C4-2B (cell line): ENCODE measurements at regions not wholly inside any gene's neighbourhood (a gene's known extent, or its start where the extent isn't known, plus 50 kb on each side); places are given as distances from the start of the nearest gene placed in this dataset.
"Not testable (repeated sequence)": the region's sequence is repeated elsewhere in the genome, so short reads cannot be mapped to it uniquely, and the experiment has no call there.

Source experiments
- H3K27ac ChIP-seq: fragments of 450-650 bp; 2 replicates; pipeline ENCODE4 v1.5.1; 2017
- CTCF ChIP-seq: fragments of 450-650 bp; conservative IDR thresholded peaks from 2 replicates; pipeline ENCODE4 v1.5.1; 2017; ENCODE audit warnings: mild to moderate bottlenecking
- ZFX ChIP-seq: fragments of 450-650 bp; IDR thresholded peaks from 2 replicates; pipeline ENCODE4 v1.6.1; 2017

GRCh38 chr12:97640826-97641225, 178.2 kb downstream of the RMST start:
- H3K27ac ChIP-seq, result no peak overlapping the region
- TF ChIP-seq CTCF, result no peak
- no peak for TF ChIP-seq ZFX

GRCh38 chr12:97642911-97643310, 180.3 kb downstream of the RMST start:
- H3K27ac ChIP-seq, result no peak overlapping the region
- TF ChIP-seq CTCF (no peak), ZFX (no peak)

- no peak overlapping the region for H3K27ac ChIP-seq
- no peak for TF ChIP-seq ZFX
- no peak for TF ChIP-seq CTCF
Measured at GRCh38 chr12:97643924-97644323, 181.3 kb downstream of the RMST start.

- TF ChIP-seq ZFX (no peak), CTCF (no peak)
- H3K27ac ChIP-seq, result no peak overlapping the region
Measured at GRCh38 chr12:97645726-97646125, 183.1 kb downstream of the RMST start.

GRCh38 chr12:97647142-97647541, 184.5 kb downstream of the RMST start:
- H3K27ac ChIP-seq, result no peak overlapping the region
- no peak for TF ChIP-seq CTCF
- TF ChIP-seq ZFX, result no peak

GRCh38 chr12:97650242-97650641, 187.6 kb downstream of the RMST start:
- TF ChIP-seq CTCF, result no peak
- no peak for TF ChIP-seq ZFX
- no peak overlapping the region for H3K27ac ChIP-seq

- H3K27ac ChIP-seq, result not testable (repeated sequence)
Measured at GRCh38 chr12:97656548-97656947, 193.9 kb downstream of the RMST start.

- TF ChIP-seq CTCF, result no peak
- TF ChIP-seq ZFX, result no peak
- no peak overlapping the region for H3K27ac ChIP-seq
Measured at GRCh38 chr12:97659117-97659880, 196.7 kb downstream of the RMST start.
